ENCODE measurements at regions not wholly inside any gene's neighbourhood (a gene's known extent, or its start where the extent isn't known, plus 50 kb on each side); places are given as distances from the start of the nearest gene placed in this dataset.

DNA sequence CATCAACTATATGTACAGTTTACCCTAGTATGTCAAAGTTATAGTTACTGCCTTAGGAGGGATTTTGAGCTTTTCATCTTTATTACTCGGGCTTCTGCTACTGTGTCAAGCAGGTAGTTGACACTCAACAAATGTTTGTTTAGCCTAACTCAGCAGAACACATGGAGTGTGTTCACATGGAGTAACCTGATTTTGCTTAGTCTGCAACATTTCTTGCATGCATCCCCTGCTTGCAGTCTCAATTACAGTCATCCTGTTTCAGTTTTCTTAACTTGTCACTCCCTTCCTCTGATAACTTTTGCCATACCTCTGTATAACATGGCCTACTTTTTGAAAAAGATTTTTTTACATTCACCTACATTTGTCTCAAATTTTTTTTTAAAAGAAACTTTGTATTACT is 135.5 kb downstream of the NMUR2 start:
- no peak for DNase-seq

DNA sequence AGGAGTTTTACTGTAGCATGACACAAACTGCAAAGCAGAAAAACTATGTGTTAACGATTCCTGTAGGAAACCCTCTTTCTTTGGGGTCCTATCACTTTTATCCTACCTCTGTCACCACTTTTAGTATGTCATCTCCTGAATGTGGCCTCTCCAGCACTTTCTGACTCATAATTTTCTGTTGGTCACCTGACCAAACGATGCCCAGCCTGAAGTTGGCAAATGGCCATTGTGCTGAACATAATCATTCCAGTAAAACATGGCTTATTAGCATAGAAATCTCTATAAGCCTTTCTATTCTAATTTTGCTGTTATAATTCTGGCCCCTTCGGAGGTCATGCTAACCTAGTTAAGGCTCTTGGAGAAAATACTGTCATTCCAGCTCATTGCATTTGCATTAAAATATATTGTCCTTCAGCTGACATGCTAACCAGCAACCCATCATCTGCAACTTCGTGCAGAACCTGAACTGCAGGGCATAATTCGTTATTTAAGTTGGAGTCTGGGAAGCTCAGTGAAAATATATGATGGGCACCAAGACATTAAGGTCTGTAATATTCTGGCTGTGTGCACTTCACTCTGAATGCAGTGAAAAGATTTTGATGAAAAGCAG is 140.3 kb downstream of the NMUR2 start:
- no peak for DNase-seq

DNA sequence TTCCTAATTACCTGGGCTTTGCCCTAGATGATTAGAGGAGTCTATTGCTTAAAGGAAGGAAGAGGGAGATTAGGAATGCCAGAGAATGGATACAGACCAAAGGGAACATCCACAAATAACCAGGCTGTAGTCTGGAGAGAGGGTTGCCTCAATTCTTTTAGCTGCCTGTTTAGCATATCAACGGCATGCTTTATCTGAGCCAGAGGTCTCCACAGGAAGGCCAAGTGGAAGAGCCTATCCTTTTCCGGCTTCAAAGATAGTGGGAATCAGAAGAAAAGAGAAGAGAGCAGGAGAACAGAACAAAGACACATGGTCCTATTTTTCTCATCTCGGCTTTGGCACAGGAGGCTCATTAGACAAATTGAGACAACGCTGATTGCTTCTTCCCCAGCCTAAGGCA is 142.4 kb downstream of the NMUR2 start:
- DNase-seq, result no peak

DNA sequence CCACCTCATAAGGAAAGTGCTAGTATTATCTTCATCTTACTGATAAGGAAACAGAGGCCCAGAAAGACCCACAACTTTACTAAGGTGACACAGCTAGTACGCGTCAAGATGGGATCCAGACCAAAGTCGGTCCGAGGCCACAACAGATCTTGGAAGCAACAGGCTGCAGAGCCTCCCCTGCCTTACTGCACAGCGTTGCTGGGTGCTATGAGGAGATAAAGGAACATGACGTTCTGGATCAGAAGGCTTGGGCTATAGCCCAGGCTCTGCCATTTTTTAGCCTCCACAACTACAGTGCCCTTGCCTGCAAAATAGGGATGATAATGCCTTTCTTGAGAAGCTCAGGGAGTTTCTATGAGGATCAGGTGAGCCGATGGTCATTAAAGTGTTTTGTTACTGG is 144.1 kb downstream of the NMUR2 start:
- no peak for DNase-seq

DNA sequence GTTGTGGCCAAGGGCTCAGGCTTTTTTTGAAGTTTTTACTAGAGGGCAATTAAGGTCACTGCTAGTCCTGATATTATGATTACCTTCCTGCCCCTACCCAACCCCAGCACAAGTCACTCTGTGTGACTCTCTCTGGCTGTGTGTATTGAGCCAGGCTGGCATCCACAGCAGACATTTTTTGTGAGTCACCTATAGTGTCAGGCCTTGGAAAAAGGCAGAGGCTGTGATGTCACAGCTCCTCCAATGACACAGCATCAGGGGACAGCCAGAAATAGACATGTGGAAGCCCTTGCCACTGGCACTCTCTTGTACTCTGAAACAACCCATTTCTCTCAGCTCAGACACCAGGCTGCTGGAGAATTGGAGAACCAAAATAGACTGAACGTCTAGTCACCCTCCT is 145.4 kb downstream of the NMUR2 start:
- DNase-seq, result no peak

DNA sequence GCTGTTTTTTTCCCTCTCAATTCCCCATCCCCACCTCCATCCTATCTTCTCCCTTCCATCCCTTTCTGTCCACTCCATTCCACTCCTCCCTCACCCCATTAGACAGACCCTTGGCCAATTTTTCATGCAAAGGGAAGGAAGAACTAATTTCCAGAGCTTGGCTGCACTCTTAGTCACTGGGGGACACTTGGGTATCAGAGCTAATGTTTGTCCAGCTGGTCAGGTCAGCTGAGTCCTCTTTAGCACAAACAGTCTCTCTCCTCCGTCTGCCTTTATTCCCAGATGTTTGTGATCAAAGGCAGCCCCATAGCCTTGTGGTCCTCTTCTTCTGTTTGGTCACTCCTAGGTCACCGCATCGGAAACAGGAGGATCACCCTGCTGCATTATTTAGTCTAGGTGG is 148.5 kb downstream of the NMUR2 start:
- no peak for DNase-seq

DNA sequence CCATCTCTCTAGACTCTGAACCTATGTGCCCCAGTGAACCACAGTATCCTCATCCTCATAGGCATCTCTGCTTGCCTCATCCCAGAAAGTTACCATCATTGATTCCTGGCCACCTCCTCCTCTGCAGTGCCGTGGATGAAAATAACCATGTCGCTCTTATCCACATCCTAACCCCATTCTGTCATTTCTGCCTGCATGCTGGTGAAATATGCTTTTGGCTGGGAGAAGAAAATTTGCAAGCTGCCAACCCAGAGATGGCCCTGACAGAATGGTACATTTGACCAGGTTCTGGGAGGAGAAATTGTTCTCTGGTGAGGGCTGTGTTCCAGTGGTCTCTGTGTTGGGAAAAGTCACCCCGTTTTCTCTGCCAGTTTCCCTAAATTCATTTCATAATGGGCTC is 149.7 kb downstream of the NMUR2 start:
- no peak for DNase-seq

DNA sequence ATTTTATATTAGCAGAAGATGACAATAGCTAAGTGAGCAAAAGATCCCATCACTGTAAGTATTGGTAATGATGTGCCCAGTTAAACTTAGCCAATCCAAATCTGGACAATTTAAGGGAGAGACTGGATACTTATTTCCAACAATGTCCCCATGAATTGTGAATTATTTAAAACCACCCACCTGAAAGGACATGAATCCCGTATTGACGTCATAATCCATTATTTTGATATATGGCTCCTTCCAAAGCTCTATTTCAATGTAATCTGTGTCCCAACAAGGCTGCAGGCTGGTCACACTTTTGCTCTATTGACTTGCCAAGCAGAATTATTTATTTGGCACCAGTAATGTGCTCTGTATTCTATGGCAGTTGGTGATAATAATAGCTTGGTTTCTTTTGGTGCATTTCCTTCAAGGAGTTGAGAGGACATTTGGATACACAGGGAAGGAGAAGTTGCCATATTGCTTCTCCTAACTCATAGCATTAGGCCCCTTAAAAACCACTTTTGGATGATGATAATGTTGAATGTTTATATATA is 157.2 kb downstream of the NMUR2 start:
- DNase-seq, result no peak

DNA sequence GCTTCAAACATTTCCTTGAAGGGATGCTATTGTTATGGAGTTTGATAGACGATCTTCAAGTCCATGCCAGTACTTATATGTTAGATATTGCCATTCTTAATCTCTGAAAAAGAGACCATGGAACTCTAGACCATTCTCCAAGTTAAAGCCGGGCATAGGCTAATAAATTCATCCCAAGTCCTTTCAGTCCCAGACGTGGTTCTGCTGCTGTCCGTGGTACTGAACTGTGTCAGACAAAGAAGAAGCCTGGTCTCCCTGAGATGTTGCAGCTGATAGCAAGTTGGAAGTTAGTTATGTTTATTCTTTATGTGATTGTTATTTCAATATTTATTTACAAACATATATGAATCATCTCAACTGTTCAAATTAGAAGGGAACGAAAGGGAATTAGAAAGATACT is 158.7 kb downstream of the NMUR2 start:
- peak; percentile 28 for DNase-seq

DNA sequence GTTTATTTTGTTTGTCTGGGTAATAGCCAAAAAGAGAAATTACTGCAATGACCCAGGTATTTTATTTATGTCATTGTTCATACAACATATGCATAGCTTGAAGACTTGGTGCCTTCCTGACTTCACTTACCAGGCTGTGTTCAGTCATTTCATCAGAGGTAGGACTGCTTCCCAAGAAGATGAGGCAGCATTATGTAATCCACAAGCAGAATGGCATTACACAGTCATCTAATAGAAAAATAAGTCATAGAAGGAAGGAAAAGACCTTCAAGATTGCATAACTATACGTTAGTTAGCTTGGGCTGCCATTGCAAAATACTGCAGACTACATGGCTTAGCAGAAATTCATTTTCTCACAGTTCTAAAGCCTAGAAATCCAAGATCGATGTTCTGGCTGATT is 167.5 kb downstream of the NMUR2 start:
- no peak for DNase-seq

DNA sequence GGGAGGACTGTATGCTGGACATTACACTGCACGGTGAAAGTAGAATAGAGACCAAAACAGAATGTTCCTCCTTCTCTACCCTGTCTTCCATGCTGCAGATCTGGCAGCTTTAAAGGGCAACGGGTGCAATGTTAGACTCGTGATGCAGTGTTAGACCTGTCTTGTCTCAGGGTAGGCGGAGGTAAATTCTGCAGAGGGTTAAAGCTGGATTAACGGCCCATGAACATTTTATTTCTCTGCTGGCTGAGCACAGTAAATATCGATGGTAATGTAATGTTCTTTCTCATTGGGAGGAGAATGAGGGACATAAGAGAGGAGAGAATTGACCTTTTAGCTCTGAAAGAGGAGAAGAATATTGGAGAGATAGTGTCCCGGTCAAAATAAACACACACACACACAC is 178.9 kb downstream of the NMUR2 start:
- DNase-seq, result no peak

DNA sequence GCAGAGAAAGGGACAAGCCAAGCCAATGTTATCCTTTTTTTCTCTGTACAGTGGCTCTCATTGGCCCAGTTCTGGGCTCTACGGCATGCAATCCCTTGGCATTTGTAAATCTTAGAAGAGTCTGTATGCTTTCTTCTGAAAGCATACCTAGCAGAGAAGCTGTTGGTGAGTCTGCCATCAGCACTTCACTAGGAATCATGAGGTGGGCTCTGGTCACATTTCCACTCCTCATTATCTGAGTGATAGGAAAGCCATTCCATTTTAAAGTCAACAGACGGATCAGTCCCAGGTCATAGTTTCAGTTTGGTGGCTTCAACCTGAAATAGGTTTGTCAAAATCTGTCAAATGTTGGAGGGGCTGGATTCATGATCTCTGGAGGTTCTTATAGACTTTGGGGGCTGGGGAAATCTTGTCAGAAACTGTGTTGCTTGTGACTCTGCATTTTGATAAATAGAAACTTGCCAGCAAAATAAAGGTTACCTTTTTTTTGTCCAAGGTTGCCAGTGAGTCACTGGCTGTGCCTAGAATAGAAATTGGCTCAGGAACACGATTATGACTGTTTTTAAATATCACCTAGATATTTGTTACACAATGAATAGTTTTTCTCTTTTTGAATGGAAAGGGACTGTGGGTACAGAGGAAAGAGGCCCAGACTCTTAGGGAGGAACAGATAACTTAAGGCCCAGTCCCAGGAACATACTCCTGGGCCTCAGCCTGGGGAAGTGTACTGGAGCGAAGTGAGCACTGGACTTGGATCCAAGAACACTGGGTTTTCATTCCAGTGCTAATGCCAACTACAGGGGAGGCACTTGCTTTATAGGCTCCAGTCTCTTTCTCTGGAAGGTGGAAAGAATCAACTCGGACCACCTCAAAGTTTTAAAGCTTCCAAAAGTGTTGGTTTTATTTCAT is 183.1 kb downstream of the NMUR2 start:
- no peak for DNase-seq

DNA sequence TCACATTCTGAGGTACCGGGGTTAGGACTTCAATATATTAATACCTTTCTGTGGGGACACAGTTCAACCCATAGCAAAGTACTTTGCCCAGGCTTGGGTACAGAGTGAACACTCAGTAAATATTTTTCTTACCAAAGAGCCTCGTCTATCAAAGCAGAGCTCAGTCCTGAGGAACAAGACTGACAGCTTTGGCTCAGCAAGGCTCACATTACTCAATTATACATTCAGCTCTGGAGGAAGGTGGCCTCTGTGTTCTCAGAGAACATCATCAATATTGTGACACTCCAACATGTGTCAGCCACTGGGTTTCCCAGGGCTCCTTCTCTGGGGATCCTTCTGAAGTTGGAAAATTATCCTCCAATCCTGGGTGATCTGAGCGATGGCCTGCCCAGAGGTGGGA is 186.4 kb downstream of the NMUR2 start:
- no peak for DNase-seq

DNA sequence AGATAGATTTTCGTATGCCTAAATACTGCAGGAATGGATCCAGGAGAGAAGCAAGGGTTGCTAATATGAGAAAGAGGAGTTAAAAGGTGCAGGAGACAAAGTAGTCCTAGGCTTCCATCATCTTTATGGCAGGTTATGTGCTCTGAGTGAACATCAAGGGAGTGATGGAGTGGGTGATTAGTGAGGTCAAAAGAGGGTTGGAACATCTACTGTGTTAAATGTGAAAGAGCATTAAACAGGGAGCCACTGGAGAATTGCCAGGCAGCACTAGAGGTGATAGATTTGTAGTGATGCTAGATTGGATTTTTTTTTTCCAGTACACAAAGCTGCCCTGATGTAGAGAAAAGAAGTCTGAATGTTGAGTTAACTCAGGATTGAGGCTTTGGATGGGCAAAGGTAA is 199.3 kb downstream of the NMUR2 start:
- DNase-seq, result no peak

DNA sequence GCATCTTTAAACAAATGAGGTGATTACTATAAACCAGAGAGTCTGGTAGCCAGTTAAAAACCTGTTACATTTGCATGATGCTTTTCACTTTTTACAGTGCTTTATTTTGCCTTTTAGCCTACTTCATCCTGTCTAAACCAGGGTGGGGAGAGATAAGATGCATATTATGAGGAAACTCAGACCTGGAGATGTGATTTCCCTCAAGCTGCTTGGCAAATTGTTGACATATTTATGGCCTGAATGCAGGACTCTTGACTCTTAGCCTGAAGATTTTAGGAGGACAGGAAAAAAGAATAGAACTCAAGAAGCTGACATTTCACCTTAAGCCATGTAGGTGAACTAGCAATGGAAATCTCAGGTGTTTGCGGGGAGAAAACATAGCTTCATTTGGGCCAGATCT is 202.8 kb downstream of the NMUR2 start:
- DNase-seq, result no peak

DNA sequence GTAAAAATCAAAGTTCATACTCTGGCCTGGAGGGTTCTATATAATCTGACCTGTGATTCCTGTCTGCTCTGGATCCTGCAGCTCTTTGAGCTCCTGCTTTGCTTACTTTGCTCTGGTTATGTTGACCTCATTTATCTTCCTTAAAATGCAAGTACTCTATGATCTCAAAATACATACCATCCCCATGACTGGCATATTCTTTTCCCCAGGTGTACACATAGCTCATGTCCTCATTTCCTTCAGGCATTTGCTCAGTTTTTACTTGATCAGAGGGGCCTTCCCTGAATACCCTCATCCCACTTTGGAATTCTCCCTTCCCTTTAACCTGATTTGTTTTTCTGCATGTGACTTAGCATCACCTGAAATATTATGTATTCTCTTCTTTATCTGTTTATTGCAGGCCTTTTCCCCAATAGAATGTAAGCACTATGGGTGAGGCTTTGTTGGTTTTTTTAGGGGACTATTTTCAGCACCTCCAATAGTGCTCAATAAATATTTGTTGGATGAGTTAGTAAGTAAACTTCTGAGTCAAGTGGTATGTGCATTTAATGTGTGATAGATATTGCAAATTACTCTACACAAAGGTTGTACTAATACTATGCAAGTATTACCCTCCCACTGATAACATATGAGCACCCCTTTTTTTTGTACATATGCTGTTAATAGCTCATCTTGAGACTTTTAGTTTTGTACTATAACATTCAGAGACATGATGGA is 211.5 kb downstream of the NMUR2 start:
- DNase-seq, result no peak

DNA sequence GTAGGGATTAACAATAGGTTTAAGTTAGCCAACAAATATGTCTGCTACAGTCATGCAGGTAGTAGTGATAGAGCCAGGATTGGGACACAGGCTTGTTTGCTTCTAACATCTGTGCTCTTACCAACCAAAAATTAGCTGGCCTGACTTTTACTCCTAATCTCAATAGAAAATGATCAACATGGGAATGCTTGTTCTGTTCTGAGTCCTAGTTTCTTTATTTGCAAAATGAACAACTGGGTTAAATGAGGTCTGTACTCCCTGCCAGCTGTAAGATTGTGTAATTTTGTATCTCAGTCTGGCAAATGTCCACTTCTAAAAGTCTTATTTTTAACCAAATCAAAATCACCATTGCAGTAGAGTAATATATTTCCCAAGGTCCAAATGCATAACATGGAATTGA is 216.8 kb downstream of the NMUR2 start:
- DNase-seq, result no peak

DNA sequence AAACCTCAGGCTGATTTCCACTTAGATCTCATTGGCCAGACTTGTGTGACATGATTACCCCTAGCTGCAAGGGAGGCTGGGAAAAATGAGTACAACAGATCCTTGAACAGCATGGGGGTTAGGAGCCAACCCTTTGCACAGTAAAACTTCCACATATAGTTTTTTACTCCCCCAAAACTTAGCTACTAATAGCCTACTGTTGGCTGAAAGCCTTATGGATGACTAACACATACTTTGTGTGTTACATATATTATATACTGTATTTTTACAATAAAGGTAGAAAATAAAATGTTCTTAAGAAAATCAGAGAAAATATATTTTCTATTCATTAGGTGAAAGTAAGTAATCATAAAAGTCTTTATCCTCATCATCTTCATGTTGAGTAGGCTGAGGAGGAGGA is 217.4 kb downstream of the NMUR2 start:
- no peak for DNase-seq

DNA sequence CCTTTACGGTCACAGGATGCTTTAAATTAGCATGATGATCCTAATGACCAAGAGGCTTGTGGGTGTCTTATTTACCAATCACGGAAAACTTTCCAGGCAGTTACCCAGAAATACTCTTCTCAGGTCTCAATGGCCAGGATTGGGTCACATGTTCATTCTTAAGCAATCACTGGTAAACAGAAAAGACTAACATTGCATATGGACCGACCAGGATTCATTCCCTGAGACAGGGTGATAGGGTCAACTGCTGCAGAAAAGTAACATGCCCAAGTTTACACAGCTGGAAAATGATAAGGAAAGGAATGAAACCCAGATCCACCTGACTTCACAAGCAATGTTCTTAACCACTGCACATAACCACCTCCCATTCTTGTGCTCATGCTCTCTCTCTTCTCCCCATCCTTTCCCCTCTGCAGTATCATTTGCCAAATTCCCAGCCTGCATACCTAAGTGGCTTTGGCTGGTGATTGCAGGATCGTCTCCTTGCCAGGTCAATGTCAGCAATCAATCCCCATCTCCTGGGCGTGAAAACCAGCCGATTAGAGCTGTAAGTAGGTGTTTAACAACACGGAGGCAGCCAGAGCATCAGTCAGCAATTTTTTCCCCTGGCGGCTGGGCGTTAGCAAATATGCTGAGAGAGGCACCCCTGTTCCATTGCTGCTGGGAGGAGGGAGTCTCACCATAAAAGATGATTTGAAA is 219.4 kb downstream of the NMUR2 start:
- no peak for DNase-seq

DNA sequence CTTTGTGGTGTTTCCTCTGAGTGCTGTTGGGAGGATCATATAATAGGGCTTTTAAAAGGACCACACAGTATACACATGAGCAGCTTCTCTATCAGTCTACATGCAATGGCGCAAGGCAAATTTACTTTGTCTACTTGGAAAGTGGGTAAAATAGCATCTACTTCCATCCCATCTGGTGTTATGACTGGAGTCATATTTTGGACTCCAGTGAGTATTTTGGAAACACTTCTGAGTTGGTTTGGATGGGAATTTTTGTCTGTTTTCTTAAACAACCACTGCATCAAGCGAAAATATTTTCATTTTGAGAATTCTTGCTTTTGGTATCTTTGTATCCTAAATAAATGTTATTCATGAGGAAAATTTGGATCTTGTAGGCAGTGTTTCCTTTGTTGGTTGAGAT is 220.8 kb downstream of the NMUR2 start:
- DNase-seq, result no peak

DNA sequence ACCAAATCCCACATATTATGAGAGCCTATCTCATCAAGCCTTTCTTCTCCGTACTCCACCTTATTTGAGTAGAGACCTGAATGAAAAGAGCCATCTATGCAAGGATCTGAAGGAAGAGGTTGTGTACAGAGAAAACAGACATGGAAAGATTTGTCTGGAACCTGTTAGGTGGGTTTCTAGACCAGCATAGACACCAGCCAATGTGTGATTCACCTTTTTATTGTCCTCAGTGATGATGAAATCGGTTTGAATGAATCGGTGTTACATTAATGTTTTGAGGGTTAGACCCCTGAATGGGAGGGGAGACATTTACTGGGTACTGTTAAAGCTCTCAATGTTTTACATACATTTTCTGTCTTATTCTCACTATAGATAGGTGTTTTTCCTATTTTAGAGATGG is 223.6 kb downstream of the NMUR2 start:
- DNase-seq, result no peak

DNA sequence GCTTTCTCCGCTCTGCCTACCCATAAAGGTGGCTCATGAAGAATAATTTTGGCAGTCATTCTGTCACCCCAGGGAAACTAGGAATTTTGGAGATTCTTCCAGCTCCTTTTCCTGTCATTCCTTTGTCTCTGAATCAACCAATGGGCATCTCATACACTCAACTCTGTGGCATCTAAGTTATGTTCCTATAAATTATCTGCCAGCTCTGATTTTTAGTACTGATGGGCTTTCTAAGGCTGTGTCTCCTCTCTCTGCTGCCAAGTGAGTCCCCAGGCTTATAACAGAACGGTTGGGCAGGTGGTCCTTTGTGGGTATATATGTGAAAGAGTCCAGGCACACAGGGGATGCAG is 226.8 kb downstream of the NMUR2 start:
- DNase-seq, result no peak

DNA sequence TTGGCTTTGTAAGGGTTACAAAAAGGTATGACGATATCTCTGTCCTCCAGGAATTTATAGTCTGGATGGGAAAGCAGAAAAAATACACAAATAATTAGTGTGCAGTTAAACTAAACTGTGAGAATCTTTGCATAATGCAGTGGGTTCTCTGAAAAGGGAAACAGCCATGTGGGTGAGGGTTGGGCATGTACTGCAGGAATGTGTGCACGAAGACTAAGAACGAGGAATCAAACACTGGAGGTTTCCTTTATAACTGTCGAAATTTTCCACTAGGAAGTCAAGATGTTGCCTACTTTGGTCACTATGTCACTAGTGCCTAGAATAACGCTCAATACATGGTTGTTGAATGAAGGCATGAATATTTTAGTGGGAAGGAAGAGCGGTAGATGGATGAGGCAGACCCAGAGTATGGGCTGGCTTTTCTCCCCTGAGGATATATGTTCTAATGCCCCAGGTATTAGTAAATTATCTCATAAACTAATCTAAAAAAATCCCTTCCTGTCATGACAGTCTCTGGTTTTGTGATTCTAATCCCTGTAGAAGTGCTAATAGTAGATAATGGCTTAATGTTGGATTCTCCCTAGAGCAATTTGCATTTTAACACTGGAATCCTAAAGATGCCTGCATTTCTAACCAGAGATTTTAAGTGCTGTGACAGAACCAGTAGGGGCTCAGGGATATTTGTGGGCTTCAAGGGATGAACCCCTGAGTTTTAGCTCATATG is 227.3 kb downstream of the NMUR2 start:
- DNase-seq, result no peak

All from right hindlimb (tissue), 1 donor.